Calu3 (cell line): ENCODE measurements at regions not wholly inside any gene's neighbourhood (a gene's known extent, or its start where the extent isn't known, plus 50 kb on each side); places are given as distances from the start of the nearest gene placed in this dataset.

Experiments used
- BruUV-seq: library from RNA; stranded (reverse); fragments of 400-500 nt; replicated peaks from 2 replicates; lab custom pipeline; 2021; lab: Mats Ljungman, UMichigan
- CTCF ChIA-PET: fragments of 300-600 bp; sonication (Branson Sonifier 250); formaldehyde crosslinking; loops from one replicate; lab custom pipeline; 2022; ENCODE audit warnings: antibody characterized with exemption; lab: Charles Lee
- DNase-seq: peaks from one replicate; pipeline ENCODE4 v3.0.0; 2022
- H3K27ac Mint-ChIP-seq: one replicate; pipeline ENCODE4 v1.8.0; 2022; ENCODE audit warnings: mixed read lengths; ENCODE audit not compliant: unreplicated experiment
- H3K27me3 Mint-ChIP-seq: one replicate; pipeline ENCODE4 v1.8.0; 2022; ENCODE audit warnings: mixed read lengths; ENCODE audit not compliant: unreplicated experiment
- H3K36me3 Mint-ChIP-seq: one replicate; pipeline ENCODE4 v1.8.0; 2022; ENCODE audit warnings: mild to moderate bottlenecking, moderate library complexity, mixed read lengths; ENCODE audit not compliant: insufficient read depth, unreplicated experiment
- H3K4me1 Mint-ChIP-seq: one replicate; pipeline ENCODE4 v1.8.0; 2022; ENCODE audit warnings: mild to moderate bottlenecking, low read depth, mixed read lengths; ENCODE audit not compliant: unreplicated experiment
- H3K4me3 Mint-ChIP-seq: one replicate; pipeline ENCODE4 v1.8.0; 2022; ENCODE audit warnings: mild to moderate bottlenecking, low read depth, moderate library complexity, mixed read lengths; ENCODE audit not compliant: unreplicated experiment
- H3K9me3 Mint-ChIP-seq: one replicate; pipeline ENCODE4 v1.8.0; 2022; ENCODE audit warnings: low read depth, mixed read lengths; ENCODE audit not compliant: unreplicated experiment
- intact Hi-C: fragments of 100-400 bp; cut with micrococcal nuclease; formaldehyde crosslinking; loops from one replicate; pipeline ENCODE4 v1.10.0; 2022; ENCODE audit not compliant: unreplicated experiment
- TF ChIP-seq, protein P1 (sequence below): fragments of 200-600 bp; IDR thresholded peaks from one replicate; pipeline ENCODE4 v1.8.0; 2022; ENCODE audit warnings: antibody characterized with exemption; ENCODE audit not compliant: unreplicated experiment

DNA sequence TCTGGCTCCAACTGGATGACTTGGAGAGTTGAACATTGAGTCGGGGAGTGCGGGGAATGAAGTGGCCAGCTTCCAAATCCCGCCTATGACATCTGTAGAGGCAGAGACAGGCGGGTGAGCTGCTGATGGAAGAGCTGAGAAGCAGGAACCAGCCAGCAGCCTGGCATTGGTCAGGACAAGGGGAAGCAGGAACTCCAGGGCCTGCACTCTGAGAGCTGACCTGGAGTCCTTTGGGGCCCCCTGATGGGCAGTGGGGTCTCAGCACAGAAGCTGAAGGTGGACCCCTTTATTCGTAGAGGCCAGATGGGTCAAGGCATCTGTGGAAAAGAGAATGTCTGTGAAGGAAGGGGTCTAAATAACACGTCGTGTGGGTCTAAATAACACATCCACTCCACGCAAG, 57.0 kb downstream of the SEC61G start:
- Mint-ChIP-seq H3K27me3 (peaks cover 55% of the 10 kb centered on the region), H3K4me3 (no peak overlapping the region), H3K4me1 (no peaks in the 10 kb centered on the region), H3K36me3 (no peaks in the 10 kb centered on the region), H3K9me3 (no peaks in the 10 kb centered on the region), H3K27ac (no peak overlapping the region)
- TF ChIP-seq, protein P1, sequence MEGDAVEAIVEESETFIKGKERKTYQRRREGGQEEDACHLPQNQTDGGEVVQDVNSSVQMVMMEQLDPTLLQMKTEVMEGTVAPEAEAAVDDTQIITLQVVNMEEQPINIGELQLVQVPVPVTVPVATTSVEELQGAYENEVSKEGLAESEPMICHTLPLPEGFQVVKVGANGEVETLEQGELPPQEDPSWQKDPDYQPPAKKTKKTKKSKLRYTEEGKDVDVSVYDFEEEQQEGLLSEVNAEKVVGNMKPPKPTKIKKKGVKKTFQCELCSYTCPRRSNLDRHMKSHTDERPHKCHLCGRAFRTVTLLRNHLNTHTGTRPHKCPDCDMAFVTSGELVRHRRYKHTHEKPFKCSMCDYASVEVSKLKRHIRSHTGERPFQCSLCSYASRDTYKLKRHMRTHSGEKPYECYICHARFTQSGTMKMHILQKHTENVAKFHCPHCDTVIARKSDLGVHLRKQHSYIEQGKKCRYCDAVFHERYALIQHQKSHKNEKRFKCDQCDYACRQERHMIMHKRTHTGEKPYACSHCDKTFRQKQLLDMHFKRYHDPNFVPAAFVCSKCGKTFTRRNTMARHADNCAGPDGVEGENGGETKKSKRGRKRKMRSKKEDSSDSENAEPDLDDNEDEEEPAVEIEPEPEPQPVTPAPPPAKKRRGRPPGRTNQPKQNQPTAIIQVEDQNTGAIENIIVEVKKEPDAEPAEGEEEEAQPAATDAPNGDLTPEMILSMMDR: no peak
- intact Hi-C loops: no loop called here
- no TSS peak for BruUV-seq
- CTCF ChIA-PET: no interaction called here
- no peak for DNase-seq

DNA sequence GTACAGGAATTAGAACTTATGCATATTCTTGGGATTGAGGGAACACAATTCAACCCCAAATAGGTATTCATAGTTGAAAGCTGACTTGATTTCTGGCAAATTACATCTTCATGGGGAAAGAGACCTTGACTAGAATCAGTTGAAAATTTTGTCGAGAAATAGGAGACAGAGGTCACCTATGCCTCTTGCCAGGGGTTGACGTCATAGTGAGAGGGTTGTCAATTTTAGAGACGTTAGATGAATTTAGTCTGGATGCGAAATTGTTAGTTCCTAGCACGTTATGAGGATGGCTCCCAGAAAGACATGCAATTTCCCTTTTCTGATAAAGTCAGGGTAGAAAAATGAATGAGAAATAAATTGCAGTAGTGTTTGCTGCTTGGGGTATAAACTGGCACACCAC, 59.3 kb downstream of the SEC61G start:
- Mint-ChIP-seq H3K27me3 (peaks cover 51% of the 10 kb centered on the region), H3K27ac (no peak overlapping the region), H3K9me3 (no peaks in the 10 kb centered on the region), H3K4me1 (no peaks in the 10 kb centered on the region), H3K4me3 (no peak overlapping the region), H3K36me3 (no peaks in the 10 kb centered on the region)
- intact Hi-C loops: no loop called here
- no TSS peak for BruUV-seq
- CTCF ChIA-PET: no interaction called here
- TF ChIP-seq, protein P1: no peak
- no peak for DNase-seq

DNA sequence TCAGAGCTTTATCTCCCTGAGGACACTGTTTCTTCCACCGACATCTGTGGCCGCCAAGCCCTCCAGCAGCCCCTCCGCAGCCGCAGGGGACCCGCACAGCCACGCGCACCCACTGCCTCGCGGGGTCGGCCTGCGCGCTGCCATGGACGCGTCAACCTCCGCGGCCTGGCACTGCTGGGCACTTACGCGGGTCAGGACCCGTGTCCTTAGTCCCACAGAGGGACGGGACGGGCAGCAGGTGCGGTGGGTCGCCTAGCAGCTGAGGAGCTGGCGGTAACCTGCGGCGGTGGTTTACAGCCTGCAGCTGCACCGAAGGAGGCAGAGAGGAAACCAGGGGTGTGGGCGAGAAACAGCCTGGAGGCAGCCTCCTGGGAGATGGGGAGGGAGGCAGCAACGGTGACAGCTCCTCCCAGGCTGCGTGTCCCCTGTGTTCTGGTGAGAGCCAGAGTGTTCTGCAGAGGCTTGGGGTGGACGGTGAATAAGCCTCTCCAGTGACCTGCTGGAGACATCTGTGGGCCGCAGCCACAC, 61.3 kb downstream of the SEC61G start:
- CTCF ChIA-PET: no interaction called here
- Mint-ChIP-seq H3K4me3 (no peak overlapping the region), H3K27ac (no peak overlapping the region), H3K36me3 (no peaks in the 10 kb centered on the region), H3K9me3 (no peaks in the 10 kb centered on the region), H3K27me3 (peaks cover 35% of the 10 kb centered on the region), H3K4me1 (no peaks in the 10 kb centered on the region)
- BruUV-seq: no TSS peak
- DNase-seq: no peak
- intact Hi-C loops: no loop called here
- TF ChIP-seq, protein P1: no peak

DNA sequence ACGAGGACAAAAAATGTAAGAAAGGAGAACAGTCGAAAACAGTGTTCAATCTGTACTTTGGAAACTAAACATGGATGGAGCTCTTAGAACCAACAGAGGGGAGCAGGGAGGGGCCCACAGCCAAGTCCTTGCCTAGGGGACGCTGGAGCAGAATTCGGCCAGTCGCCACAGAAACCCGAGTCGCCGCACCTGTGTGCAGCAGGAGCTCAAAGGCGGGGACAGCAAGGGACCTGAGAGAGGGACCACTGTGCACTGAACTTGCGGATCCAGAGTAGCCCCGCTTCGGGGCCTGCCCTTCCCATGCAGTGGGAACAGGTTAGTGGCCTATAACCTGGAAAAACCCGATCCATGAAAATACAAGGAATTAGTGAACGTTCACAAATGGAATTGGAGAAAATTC, 68.1 kb downstream of the SEC61G start:
- Mint-ChIP-seq H3K36me3 (no peaks in the 10 kb centered on the region), H3K9me3 (no peaks in the 10 kb centered on the region), H3K27me3 (no peaks in the 10 kb centered on the region), H3K27ac (no peak overlapping the region), H3K4me3 (no peak overlapping the region), H3K4me1 (peaks cover 13% of the 10 kb centered on the region)
- no peak for DNase-seq
- TF ChIP-seq, protein P1: no peak
- BruUV-seq: no TSS peak
- CTCF ChIA-PET: no interaction called here
- intact Hi-C loops: no loop called here
